ENCODE measurements at regions not wholly inside any gene's neighbourhood (a gene's known extent, or its start where the extent isn't known, plus 50 kb on each side); places are given as distances from the start of the nearest gene placed in this dataset.

- TF ChIP-seq, protein P1, sequence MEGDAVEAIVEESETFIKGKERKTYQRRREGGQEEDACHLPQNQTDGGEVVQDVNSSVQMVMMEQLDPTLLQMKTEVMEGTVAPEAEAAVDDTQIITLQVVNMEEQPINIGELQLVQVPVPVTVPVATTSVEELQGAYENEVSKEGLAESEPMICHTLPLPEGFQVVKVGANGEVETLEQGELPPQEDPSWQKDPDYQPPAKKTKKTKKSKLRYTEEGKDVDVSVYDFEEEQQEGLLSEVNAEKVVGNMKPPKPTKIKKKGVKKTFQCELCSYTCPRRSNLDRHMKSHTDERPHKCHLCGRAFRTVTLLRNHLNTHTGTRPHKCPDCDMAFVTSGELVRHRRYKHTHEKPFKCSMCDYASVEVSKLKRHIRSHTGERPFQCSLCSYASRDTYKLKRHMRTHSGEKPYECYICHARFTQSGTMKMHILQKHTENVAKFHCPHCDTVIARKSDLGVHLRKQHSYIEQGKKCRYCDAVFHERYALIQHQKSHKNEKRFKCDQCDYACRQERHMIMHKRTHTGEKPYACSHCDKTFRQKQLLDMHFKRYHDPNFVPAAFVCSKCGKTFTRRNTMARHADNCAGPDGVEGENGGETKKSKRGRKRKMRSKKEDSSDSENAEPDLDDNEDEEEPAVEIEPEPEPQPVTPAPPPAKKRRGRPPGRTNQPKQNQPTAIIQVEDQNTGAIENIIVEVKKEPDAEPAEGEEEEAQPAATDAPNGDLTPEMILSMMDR (IDR thresholded peaks at IDR 0.05) = no peak
- no peak for TF ChIP-seq POLR2A (IDR thresholded peaks at IDR 0.05)
These were observed 81.6 kb upstream of the TMTC2 start for GRCh38 chr12:82605115-82605514.

All from heart left ventricle (tissue), 13 donors.